GM12872 (cell line): ENCODE measurements at regions not wholly inside any gene's neighbourhood (a gene's known extent, or its start where the extent isn't known, plus 50 kb on each side); places are given as distances from the start of the nearest gene placed in this dataset.

Experiments used
- TF ChIP-seq, protein P1 (sequence below): IDR thresholded peaks from 3 replicates; pipeline ENCODE4 v1.5.1; 2011; ENCODE audit warnings: low read depth, mild to moderate bottlenecking, low read length, moderate library complexity; ENCODE audit not compliant: insufficient read depth

- TF ChIP-seq, protein P1, sequence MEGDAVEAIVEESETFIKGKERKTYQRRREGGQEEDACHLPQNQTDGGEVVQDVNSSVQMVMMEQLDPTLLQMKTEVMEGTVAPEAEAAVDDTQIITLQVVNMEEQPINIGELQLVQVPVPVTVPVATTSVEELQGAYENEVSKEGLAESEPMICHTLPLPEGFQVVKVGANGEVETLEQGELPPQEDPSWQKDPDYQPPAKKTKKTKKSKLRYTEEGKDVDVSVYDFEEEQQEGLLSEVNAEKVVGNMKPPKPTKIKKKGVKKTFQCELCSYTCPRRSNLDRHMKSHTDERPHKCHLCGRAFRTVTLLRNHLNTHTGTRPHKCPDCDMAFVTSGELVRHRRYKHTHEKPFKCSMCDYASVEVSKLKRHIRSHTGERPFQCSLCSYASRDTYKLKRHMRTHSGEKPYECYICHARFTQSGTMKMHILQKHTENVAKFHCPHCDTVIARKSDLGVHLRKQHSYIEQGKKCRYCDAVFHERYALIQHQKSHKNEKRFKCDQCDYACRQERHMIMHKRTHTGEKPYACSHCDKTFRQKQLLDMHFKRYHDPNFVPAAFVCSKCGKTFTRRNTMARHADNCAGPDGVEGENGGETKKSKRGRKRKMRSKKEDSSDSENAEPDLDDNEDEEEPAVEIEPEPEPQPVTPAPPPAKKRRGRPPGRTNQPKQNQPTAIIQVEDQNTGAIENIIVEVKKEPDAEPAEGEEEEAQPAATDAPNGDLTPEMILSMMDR = no peak
These were observed 890.9 kb upstream of the POT1 start for GRCh38 chr7:125820495-125820894.

DNA sequence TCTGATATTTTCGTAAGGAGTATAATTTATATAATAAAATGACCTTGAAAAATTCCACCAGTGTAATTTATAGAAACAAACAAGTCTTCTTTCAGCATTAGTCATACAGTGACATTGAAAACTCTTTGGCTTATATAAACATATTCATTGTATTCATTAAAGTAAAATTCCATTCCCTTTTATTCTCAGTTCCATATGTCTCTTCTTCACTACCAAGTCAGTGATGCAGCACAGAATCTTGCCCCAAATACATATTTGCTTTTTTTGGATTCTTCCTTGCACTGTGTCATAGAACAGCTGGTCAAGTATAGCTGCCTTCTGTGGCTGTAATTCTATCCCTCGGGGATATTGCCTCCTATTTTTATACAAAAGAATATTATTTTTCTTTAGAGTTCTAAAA lies 884.5 kb upstream of the POT1 start:
- TF ChIP-seq, protein P1 = no peak

- TF ChIP-seq, protein P1 = no peak
These were observed 874.6 kb upstream of the POT1 start for GRCh38 chr7:125804273-125804672.

GRCh38 chr7:125780153-125780552 lies 850.5 kb upstream of the POT1 start:
- TF ChIP-seq, protein P1 = no peak

DNA sequence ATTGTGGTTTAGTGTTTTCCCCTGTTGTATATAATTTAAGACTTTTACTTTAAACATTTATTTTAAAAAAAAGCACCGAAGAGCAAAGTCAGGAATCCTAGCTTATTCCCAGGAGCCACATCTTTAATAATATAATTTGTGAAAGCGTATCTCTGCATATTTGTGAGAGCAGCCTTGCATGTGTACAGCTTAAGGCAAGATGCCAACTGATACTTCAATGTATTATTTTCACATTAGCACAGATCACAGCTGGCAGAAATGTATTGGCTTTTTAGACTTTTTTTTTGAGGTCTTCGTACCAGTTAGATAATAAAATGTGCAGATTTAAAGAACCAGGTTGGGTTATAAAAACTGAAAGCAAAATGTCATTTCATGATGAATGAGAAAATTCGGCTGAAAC lies 845.7 kb upstream of the POT1 start:
- TF ChIP-seq, protein P1 = no peak

DNA sequence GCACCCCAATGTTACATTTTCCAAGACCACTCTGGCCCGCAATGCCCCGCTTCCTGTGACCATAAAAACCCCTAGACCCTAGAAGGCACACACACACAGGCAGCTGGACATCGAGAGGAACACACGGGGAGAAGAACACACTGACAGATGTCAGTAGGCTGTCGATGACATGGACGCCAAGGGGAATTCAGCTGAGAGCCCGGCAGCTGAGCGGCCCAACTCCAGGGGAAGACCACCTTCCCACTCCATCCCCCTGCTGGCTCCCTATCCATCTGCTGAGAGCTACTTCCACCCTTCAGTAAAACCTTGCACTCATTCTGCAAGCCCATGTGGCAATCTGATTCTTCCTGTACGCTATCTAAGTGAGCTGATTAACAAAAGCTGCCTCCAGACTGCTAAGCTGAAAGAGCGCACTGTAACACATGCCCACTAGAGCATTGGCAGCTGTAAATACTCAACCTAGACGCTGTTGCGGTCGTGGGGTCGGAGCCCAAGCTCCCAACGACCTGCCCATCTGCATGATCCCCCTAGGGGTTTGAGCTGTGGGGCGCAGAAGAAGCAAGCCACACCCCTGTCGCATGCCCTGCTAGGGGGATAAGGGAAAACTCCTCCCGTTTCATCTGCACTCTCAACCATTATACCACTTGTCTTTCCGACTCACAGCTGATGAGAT lies 843.6 kb upstream of the POT1 start:
- TF ChIP-seq, protein P1 = no peak

- TF ChIP-seq, protein P1 = no peak
These were observed 818.3 kb upstream of the POT1 start for GRCh38 chr7:125747966-125748365.
